Rectal smooth muscle tissue (tissue), 1 donor: ENCODE measurements at regions not wholly inside any gene's neighbourhood (a gene's known extent, or its start where the extent isn't known, plus 50 kb on each side); places are given as distances from the start of the nearest gene placed in this dataset.
"Not testable (repeated sequence)": the region's sequence is repeated elsewhere in the genome, so short reads cannot be mapped to it uniquely, and the experiment has no call there.

Experiments used
- H3K27ac ChIP-seq: one replicate; pipeline ENCODE4 v1.7.0; 2013; ENCODE audit warnings: low read depth, low read length, inconsistent platforms
- H3K27me3 ChIP-seq: one replicate; pipeline ENCODE4 v1.7.0; 2013; ENCODE audit warnings: low read length; ENCODE audit not compliant: control insufficient read depth, insufficient read depth
- H3K36me3 ChIP-seq: one replicate; pipeline ENCODE4 v1.7.0; 2013; ENCODE audit warnings: low read length; ENCODE audit not compliant: control insufficient read depth, insufficient read depth
- H3K4me1 ChIP-seq: one replicate; pipeline ENCODE4 v1.7.0; 2013; ENCODE audit warnings: low read length; ENCODE audit not compliant: control insufficient read depth, insufficient read depth
- H3K4me3 ChIP-seq: one replicate; pipeline ENCODE4 v1.7.0; 2013; ENCODE audit warnings: low read length
- H3K9ac ChIP-seq: one replicate; pipeline ENCODE4 v1.7.0; 2013; ENCODE audit warnings: low read length

- Histone ChIP-seq H3K36me3 (no peaks in the 10 kb centered on the region), H3K27me3 (no peaks in the 10 kb centered on the region), H3K4me1 (no peaks in the 10 kb centered on the region), H3K9ac (no peak overlapping the region), H3K4me3 (no peak overlapping the region), H3K27ac (no peak overlapping the region)
These were observed 746.5 kb upstream of the CHRM3 start for GRCh38 chr1:238639861-238640260.

- no peak overlapping the region for H3K4me3 ChIP-seq
- no peak overlapping the region for H3K9ac ChIP-seq
- H3K27ac ChIP-seq, result no peak overlapping the region
- no peaks in the 10 kb centered on the region for H3K36me3 ChIP-seq
- no peaks in the 10 kb centered on the region for H3K27me3 ChIP-seq
- H3K4me1 ChIP-seq, result no peaks in the 10 kb centered on the region
These were observed 737.4 kb upstream of the ZP4 start for GRCh38 chr1:238628110-238628509.

- Histone ChIP-seq H3K9ac (no peak overlapping the region), H3K36me3 (no peaks in the 10 kb centered on the region), H3K27ac (no peak overlapping the region), H3K4me1 (no peaks in the 10 kb centered on the region), H3K4me3 (no peak overlapping the region), H3K27me3 (no peaks in the 10 kb centered on the region)
These were observed 734.1 kb upstream of the ZP4 start for GRCh38 chr1:238624776-238625175.

GRCh38 chr1:238621405-238621804 is 730.7 kb upstream of the ZP4 start:
- no peaks in the 10 kb centered on the region for H3K27me3 ChIP-seq
- H3K27ac ChIP-seq, result no peak overlapping the region
- no peaks in the 10 kb centered on the region for H3K4me1 ChIP-seq
- no peak overlapping the region for H3K9ac ChIP-seq
- no peak overlapping the region for H3K4me3 ChIP-seq
- H3K36me3 ChIP-seq, result no peaks in the 10 kb centered on the region

- Histone ChIP-seq H3K27ac (no peak overlapping the region), H3K4me1 (no peaks in the 10 kb centered on the region), H3K9ac (no peak overlapping the region), H3K36me3 (no peaks in the 10 kb centered on the region), H3K4me3 (no peak overlapping the region), H3K27me3 (no peaks in the 10 kb centered on the region)
These were observed 728.9 kb upstream of the ZP4 start for GRCh38 chr1:238619652-238620051.

GRCh38 chr1:238611406-238611805 is 720.7 kb upstream of the ZP4 start:
- Histone ChIP-seq H3K36me3 (no peaks in the 10 kb centered on the region), H3K27me3 (no peaks in the 10 kb centered on the region), H3K9ac (no peak overlapping the region), H3K4me3 (no peak overlapping the region), H3K27ac (no peak overlapping the region), H3K4me1 (no peaks in the 10 kb centered on the region)

- Histone ChIP-seq H3K27ac (no peak overlapping the region), H3K4me1 (no peaks in the 10 kb centered on the region), H3K9ac (no peak overlapping the region), H3K27me3 (no peaks in the 10 kb centered on the region), H3K4me3 (no peak overlapping the region), H3K36me3 (no peaks in the 10 kb centered on the region)
These were observed 717.4 kb upstream of the ZP4 start for GRCh38 chr1:238608144-238608543.

- Histone ChIP-seq H3K36me3 (no peaks in the 10 kb centered on the region), H3K9ac (no peak overlapping the region), H3K4me1 (no peaks in the 10 kb centered on the region), H3K4me3 (no peak overlapping the region), H3K27me3 (no peaks in the 10 kb centered on the region), H3K27ac (no peak overlapping the region)
These were observed 716.2 kb upstream of the ZP4 start for GRCh38 chr1:238606896-238607295.

GRCh38 chr1:238606457-238606856 is 715.7 kb upstream of the ZP4 start:
- H3K4me3 ChIP-seq, result no peak overlapping the region
- H3K27ac ChIP-seq, result no peak overlapping the region
- no peak overlapping the region for H3K9ac ChIP-seq
- no peaks in the 10 kb centered on the region for H3K36me3 ChIP-seq
- no peaks in the 10 kb centered on the region for H3K4me1 ChIP-seq
- H3K27me3 ChIP-seq, result no peaks in the 10 kb centered on the region

- H3K27ac ChIP-seq, result no peak overlapping the region
- no peak overlapping the region for H3K4me3 ChIP-seq
- H3K9ac ChIP-seq, result no peak overlapping the region
- no peaks in the 10 kb centered on the region for H3K36me3 ChIP-seq
- no peaks in the 10 kb centered on the region for H3K4me1 ChIP-seq
- no peaks in the 10 kb centered on the region for H3K27me3 ChIP-seq
These were observed 713.6 kb upstream of the ZP4 start for GRCh38 chr1:238604357-238604756.

GRCh38 chr1:238601604-238602003 is 710.9 kb upstream of the ZP4 start:
- not testable (repeated sequence) for H3K27ac ChIP-seq, H3K36me3 ChIP-seq, H3K9ac ChIP-seq, H3K27me3 ChIP-seq, H3K4me1 ChIP-seq, H3K4me3 ChIP-seq

- Histone ChIP-seq H3K4me1 (no peaks in the 10 kb centered on the region), H3K27me3 (no peaks in the 10 kb centered on the region), H3K9ac (no peak overlapping the region), H3K36me3 (no peaks in the 10 kb centered on the region), H3K27ac (no peak overlapping the region), H3K4me3 (no peak overlapping the region)
These were observed 706.0 kb upstream of the ZP4 start for GRCh38 chr1:238596703-238597102.

- H3K4me3 ChIP-seq, result no peak overlapping the region
- H3K36me3 ChIP-seq, result no peaks in the 10 kb centered on the region
- no peaks in the 10 kb centered on the region for H3K4me1 ChIP-seq
- H3K27me3 ChIP-seq, result no peaks in the 10 kb centered on the region
- H3K9ac ChIP-seq, result no peak overlapping the region
- no peak overlapping the region for H3K27ac ChIP-seq
These were observed 701.9 kb upstream of the ZP4 start for GRCh38 chr1:238592621-238593020.
